Uterus (tissue), 2 donors: ENCODE measurements at regions not wholly inside any gene's neighbourhood (a gene's known extent, or its start where the extent isn't known, plus 50 kb on each side); places are given as distances from the start of the nearest gene placed in this dataset.

Source experiments
- POLR2A ChIP-seq, 2 donors: fragments of 450-650 bp; IDR thresholded peaks; one replicate each; pipeline ENCODE4 v1.6.1; 2016; ENCODE audit warnings: antibody characterized with exemption in 2 of 2, mild to moderate bottlenecking in 1 of 2, moderate library complexity in 1 of 2
- TF ChIP-seq, protein P1 (sequence below), 4 experiments: fragments of 200-600 bp in 2 of 4; fragments of 450-650 bp in 2 of 4; sonication (generic) in 2 of 4; IDR thresholded peaks; one replicate each; pipeline ENCODE4 v1.5.1; 2016 to 2019; ENCODE audit warnings: antibody characterized with exemption in 4 of 4, mild to moderate bottlenecking in 2 of 4, moderate library complexity in 1 of 4

DNA sequence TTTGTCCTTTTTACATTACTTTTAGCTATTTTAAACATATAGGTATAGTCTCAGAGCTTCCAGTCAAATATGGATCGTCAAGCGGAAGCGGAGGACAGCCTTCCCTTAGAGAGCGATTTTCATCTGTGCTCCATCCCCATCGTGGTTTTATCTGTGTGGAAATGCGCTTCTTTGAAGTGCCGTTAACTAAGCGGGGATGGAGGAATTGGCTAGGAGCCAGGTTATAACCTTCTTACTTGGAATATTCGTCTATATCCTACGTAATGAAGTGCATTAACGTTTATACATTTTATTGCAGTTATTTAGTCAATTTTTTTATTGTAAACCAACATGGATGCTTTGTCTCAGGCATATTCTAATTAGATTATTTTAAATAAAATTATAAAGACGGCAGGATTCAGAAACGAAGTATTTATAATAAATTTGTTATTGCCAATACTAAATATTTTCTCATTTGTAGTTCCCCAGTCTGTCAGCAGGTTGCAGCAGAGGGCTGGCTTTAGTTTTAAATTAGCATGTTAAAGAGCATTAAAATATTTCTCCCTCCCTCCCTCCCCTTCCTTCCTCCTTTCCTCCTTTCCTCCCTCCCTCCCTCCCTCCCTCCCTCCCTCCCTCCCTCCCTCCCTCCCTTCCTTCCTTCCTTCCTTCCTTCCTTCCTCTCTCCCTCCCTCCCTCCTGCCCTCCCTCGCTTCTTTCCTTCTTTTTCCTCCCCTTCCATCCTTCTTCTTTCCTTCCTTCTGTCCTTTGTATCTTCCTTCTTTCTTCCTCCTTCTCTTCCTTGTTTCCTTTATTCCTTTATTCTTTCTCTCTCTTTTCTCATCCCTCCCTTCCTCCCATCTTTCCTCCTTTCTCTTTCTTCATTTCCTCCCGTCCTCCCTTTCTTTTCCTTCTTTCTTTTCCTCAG, 80.6 kb upstream of the DOCK10 start:
- TF ChIP-seq, protein P1, sequence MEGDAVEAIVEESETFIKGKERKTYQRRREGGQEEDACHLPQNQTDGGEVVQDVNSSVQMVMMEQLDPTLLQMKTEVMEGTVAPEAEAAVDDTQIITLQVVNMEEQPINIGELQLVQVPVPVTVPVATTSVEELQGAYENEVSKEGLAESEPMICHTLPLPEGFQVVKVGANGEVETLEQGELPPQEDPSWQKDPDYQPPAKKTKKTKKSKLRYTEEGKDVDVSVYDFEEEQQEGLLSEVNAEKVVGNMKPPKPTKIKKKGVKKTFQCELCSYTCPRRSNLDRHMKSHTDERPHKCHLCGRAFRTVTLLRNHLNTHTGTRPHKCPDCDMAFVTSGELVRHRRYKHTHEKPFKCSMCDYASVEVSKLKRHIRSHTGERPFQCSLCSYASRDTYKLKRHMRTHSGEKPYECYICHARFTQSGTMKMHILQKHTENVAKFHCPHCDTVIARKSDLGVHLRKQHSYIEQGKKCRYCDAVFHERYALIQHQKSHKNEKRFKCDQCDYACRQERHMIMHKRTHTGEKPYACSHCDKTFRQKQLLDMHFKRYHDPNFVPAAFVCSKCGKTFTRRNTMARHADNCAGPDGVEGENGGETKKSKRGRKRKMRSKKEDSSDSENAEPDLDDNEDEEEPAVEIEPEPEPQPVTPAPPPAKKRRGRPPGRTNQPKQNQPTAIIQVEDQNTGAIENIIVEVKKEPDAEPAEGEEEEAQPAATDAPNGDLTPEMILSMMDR (IDR thresholded peaks at IDR 0.05), result peak in 2 of 4 experiments; percentile 19 to 33
- no peak for TF ChIP-seq POLR2A (IDR thresholded peaks at IDR 0.05)
